ENCODE measurements at regions not wholly inside any gene's neighbourhood (a gene's known extent, or its start where the extent isn't known, plus 50 kb on each side); places are given as distances from the start of the nearest gene placed in this dataset.

DNA sequence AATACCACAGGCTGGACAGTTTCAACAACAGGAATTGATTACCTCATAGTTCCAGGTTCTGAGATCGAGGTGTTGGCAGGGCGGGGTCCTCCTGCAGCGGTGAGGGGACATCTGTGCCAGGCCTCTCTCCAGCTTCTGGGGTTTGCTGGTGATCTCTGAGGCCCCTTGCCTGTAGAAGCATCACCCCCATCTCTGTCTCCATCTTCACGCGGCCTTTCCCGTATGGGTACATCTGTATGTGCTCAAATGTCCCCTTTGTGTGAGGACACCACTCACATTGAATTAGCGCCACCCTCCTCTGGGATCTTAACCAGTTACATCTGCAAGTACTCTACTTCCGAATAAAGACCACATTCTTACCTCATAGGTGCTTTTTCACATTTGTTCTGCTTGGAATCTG lies 1029.9 kb downstream of the BRD1 start:
- TF ChIP-seq, protein P1, sequence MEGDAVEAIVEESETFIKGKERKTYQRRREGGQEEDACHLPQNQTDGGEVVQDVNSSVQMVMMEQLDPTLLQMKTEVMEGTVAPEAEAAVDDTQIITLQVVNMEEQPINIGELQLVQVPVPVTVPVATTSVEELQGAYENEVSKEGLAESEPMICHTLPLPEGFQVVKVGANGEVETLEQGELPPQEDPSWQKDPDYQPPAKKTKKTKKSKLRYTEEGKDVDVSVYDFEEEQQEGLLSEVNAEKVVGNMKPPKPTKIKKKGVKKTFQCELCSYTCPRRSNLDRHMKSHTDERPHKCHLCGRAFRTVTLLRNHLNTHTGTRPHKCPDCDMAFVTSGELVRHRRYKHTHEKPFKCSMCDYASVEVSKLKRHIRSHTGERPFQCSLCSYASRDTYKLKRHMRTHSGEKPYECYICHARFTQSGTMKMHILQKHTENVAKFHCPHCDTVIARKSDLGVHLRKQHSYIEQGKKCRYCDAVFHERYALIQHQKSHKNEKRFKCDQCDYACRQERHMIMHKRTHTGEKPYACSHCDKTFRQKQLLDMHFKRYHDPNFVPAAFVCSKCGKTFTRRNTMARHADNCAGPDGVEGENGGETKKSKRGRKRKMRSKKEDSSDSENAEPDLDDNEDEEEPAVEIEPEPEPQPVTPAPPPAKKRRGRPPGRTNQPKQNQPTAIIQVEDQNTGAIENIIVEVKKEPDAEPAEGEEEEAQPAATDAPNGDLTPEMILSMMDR (tag by site-specific recombination; IDR thresholded peaks at IDR 0.05): no peak
- TF ChIP-seq SP2 (tag by site-specific recombination; IDR thresholded peaks at IDR 0.05) (no peak), ZNF549 (tag by site-specific recombination; IDR thresholded peaks at IDR 0.05) (no peak)
- TF ChIP-seq, protein P2, sequence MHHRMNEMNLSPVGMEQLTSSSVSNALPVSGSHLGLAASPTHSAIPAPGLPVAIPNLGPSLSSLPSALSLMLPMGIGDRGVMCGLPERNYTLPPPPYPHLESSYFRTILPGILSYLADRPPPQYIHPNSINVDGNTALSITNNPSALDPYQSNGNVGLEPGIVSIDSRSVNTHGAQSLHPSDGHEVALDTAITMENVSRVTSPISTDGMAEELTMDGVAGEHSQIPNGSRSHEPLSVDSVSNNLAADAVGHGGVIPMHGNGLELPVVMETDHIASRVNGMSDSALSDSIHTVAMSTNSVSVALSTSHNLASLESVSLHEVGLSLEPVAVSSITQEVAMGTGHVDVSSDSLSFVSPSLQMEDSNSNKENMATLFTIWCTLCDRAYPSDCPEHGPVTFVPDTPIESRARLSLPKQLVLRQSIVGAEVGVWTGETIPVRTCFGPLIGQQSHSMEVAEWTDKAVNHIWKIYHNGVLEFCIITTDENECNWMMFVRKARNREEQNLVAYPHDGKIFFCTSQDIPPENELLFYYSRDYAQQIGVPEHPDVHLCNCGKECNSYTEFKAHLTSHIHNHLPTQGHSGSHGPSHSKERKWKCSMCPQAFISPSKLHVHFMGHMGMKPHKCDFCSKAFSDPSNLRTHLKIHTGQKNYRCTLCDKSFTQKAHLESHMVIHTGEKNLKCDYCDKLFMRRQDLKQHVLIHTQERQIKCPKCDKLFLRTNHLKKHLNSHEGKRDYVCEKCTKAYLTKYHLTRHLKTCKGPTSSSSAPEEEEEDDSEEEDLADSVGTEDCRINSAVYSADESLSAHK (tag by site-specific recombination; IDR thresholded peaks at IDR 0.05): no peak
- TF ChIP-seq, protein P3, sequence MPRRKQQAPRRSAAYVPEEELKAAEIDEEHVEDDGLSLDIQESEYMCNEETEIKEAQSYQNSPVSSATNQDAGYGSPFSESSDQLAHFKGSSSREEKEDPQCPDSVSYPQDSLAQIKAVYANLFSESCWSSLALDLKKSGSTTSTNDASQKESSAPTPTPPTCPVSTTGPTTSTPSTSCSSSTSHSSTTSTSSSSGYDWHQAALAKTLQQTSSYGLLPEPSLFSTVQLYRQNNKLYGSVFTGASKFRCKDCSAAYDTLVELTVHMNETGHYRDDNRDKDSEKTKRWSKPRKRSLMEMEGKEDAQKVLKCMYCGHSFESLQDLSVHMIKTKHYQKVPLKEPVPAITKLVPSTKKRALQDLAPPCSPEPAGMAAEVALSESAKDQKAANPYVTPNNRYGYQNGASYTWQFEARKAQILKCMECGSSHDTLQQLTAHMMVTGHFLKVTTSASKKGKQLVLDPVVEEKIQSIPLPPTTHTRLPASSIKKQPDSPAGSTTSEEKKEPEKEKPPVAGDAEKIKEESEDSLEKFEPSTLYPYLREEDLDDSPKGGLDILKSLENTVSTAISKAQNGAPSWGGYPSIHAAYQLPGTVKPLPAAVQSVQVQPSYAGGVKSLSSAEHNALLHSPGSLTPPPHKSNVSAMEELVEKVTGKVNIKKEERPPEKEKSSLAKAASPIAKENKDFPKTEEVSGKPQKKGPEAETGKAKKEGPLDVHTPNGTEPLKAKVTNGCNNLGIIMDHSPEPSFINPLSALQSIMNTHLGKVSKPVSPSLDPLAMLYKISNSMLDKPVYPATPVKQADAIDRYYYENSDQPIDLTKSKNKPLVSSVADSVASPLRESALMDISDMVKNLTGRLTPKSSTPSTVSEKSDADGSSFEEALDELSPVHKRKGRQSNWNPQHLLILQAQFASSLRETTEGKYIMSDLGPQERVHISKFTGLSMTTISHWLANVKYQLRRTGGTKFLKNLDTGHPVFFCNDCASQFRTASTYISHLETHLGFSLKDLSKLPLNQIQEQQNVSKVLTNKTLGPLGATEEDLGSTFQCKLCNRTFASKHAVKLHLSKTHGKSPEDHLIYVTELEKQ (tag by site-specific recombination; IDR thresholded peaks at IDR 0.05; ENCODE audit: borderline replicate concordance): no peak
- TF ChIP-seq, protein P4, sequence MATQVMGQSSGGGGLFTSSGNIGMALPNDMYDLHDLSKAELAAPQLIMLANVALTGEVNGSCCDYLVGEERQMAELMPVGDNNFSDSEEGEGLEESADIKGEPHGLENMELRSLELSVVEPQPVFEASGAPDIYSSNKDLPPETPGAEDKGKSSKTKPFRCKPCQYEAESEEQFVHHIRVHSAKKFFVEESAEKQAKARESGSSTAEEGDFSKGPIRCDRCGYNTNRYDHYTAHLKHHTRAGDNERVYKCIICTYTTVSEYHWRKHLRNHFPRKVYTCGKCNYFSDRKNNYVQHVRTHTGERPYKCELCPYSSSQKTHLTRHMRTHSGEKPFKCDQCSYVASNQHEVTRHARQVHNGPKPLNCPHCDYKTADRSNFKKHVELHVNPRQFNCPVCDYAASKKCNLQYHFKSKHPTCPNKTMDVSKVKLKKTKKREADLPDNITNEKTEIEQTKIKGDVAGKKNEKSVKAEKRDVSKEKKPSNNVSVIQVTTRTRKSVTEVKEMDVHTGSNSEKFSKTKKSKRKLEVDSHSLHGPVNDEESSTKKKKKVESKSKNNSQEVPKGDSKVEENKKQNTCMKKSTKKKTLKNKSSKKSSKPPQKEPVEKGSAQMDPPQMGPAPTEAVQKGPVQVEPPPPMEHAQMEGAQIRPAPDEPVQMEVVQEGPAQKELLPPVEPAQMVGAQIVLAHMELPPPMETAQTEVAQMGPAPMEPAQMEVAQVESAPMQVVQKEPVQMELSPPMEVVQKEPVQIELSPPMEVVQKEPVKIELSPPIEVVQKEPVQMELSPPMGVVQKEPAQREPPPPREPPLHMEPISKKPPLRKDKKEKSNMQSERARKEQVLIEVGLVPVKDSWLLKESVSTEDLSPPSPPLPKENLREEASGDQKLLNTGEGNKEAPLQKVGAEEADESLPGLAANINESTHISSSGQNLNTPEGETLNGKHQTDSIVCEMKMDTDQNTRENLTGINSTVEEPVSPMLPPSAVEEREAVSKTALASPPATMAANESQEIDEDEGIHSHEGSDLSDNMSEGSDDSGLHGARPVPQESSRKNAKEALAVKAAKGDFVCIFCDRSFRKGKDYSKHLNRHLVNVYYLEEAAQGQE (tag by site-specific recombination; IDR thresholded peaks at IDR 0.05): no peak
